Frontal cortex (tissue), 3 donors: ENCODE measurements at regions not wholly inside any gene's neighbourhood (a gene's known extent, or its start where the extent isn't known, plus 50 kb on each side); places are given as distances from the start of the nearest gene placed in this dataset.

Experiments
- DNase-seq, 2 donors: peaks; one replicate each; pipeline ENCODE4 v3.0.0; 2012; ENCODE audit warnings: low spot score in 2 of 2
- FAIRE-seq: peaks from 2 replicates; lab custom pipeline; 2012; peaks lifted over from hg19 to GRCh38; lab: Jason Lieb, UNC
- donor health status: control.
- donor health status: control.
- donor health status: control.

DNA sequence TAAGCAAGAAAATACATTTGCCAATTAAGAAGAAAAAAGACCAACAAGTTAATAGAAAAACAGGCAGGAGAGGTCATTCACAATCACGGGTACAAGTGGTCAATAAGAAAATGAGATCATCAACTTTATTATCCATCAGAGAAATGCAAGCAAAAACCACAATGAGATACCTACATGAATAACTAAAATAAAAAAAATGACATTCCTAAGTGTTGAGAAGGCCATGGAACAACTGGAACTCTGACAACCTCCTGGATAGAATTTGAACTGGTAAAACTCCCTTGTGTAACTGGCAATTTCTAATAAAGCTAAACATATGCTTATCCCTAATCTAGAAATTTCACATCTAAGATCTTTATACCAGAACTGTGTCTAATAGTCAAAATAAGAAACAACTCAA is 135.4 kb upstream of the BACE2 start:
- no peak for FAIRE-seq
- DNase-seq: no peak

GRCh38 chr21:41037212-41037611 is 130.7 kb upstream of the BACE2 start:
- DNase-seq (no peak), FAIRE-seq (no peak)

DNA sequence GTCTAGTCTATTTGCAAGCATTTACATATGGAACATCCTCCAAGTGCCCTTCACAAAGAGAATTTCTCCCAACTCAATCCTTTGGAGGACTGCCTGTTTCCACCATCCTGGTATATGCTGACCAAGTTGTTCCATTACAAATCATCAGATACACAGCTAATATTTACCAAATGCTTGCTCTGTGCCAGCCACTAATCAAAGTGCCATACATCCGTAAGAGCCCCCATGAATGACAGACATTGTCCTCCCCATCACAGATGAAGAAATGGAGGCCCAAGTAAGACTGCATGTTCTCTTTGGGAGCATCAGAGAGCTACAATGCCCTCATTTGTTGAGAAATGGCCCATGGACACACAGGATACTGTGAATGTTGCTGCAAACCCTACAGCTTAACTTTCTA is 130.0 kb upstream of the BACE2 start:
- DNase-seq (no peak), FAIRE-seq (no peak)

- FAIRE-seq (no peak), DNase-seq (no peak)
Measured at GRCh38 chr21:41043014-41043413, 124.9 kb upstream of the BACE2 start.

GRCh38 chr21:41045534-41046268 is 122.3 kb upstream of the BACE2 start:
- DNase-seq (no peak), FAIRE-seq (no peak)

DNA sequence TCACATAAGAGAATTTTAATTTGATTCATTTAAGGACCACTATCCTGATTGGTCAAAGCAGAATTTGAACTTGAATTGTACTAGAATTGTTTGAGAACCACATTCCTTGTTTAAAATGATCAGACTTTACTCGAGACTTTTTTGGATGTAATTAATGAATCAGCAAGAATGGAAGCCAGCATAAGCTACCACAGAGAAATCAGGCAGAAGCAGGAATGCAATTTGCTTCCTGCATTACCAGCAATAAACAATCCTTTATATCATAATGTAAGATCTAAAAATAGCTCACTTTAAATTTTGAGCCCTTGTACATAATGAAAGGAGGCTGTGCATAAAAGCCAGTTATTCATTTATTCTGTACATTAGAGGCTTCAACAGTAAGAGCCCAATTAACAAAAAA is 119.8 kb upstream of the BACE2 start:
- FAIRE-seq: no peak

GRCh38 chr21:41048623-41049022 is 119.3 kb upstream of the BACE2 start:
- no peak for FAIRE-seq
- no peak for DNase-seq

More for the DNA sequence above, 119.8 kb upstream of the BACE2 start:
- no peak for DNase-seq

DNA sequence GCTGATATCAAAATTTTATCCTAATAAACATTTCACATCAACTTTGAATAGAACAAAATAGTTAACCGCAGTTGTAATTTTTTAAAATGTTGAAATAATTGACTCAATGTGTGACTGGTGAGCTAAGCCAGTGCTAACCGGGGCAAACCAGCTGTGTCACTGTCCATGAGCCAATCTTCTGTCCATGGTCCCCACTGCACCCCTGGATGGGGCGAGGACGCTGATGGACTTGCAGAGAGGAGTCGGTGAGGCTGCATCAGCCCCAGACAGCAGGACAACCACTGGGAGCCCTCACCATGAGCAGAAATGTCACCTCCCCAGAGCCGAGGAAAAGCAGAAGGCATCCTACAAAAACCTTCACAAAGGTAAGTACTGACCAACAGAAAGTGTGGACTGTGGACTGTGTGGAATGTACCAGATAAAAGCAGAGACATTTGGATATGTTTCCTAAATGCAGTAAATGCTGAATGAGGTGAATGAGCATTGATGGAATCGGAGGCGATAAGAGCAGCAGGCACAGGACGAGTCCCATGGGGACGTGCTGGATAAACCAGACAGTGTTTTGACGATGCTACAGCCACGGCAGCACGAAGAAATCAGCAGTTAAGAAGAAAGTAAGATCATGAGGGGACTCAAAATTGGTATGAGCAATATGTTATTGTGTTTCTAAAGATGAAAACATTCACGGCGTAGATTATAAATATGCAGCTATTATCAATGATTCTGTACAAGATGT is 115.0 kb upstream of the BACE2 start:
- no peak for DNase-seq

DNA sequence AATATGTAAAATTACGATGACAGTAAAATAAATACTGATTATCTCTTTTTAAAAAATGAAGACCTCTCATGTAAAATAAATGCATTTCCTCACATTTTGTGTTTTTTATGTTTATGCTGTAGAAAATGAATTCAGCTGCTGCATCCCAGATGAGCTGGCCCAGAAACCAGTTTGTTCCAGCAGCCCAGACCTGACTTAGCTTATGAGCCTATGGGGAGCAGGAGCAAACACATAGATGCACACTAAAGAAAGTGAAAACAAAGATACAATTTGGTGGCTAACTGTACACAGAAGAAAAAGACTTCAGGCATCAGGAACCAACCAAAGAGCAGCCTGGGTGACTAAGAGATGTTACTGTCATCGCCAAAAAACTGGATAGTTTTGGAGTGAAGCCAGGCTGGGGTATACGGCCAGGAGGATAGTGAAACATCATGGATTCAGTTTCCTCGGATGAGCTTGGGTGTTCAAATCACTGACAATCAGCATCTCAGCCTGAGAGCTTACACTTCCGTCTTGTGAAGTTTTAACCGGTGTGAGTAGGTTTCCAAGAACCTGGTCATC is 113.9 kb upstream of the BACE2 start:
- FAIRE-seq: no peak
- DNase-seq: no peak

More for the DNA sequence above, 115.0 kb upstream of the BACE2 start:
- no peak for FAIRE-seq

DNA sequence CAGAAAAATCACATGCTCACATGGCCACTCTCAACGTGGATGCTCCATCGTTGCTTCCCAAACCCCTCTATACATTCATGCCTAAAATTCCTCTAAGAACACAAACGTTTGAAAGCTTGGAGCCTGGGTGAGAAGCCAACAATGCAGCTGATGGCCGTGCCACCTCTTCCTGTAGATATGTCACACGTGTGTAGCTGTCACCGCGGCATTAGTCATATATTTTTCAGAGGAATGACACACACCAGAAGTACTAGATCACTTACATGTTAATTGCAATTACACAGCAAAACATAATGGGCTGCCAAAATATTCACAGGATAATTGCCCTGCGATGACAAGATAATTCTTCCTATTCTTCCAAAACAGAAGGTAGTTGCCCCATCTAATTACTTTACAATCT is 112.7 kb upstream of the BACE2 start:
- no peak for FAIRE-seq

GRCh38 chr21:41059871-41060270 is 108.1 kb upstream of the BACE2 start:
- DNase-seq: no peak
- no peak for FAIRE-seq

More for the DNA sequence above, 112.7 kb upstream of the BACE2 start:
- no peak for DNase-seq

DNA sequence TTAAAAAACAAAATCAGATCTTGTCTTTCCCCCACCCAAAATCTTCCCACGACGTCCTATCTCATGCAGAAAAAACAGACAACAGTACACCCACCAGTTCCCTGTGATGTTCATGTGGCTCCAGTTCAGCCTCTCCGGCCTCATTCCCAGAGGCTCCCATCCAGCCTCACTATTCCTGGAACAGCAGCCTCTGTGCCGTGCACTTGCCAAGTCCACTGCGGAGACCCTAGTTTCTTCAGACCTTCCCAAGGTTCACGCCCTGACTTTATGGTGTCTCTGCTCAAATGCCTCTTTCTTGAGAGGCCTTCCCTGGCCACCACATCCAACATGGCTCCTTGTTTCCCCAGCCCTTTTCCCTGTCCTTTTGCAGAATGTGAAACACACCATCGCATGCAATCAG is 106.3 kb upstream of the BACE2 start:
- FAIRE-seq: no peak
- DNase-seq: no peak

DNA sequence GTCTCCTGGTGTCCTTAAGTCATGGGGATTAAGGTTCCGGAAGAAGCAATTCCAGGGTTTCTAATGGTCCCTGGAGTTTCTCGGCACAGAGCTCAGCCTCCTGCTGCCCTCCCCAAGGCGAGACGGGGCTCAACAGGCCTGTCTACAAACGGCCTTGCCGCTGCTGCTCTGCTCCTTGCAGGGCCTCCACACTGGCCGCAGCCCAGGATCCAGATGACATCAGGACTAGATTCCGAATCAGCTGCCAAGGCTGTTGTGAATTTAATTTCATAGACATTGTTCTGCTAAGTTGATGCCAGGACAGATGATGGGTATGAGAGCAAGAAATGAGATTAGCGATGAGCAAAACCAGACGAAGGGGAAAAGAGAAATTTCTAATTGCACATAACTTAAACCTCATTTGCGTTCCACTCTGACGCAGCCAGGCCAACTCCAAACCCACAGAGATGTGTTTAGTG is 103.6 kb upstream of the BACE2 start:
- DNase-seq: no peak
- FAIRE-seq: no peak

DNA sequence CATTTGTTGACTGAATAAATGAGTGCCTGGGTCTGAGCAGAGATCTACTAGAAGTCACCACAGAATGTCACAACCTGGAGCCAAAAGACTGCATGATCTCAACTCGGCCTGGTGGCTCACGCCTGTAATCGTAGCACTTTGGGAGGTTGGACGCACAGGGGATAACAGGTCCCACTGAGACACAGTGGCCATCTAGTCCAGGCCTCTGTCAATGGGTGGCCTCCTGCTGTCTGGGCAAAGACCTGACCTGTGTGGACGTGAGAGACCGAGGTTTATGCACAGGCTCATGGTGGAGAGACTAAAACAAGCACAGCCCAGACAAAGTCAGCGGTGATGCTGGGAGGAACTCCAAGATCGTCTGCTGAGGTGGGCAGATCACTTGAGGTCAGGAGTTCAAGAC is 103.0 kb upstream of the BACE2 start:
- DNase-seq (no peak), FAIRE-seq (no peak)

GRCh38 chr21:41065539-41065938 is 102.4 kb upstream of the BACE2 start:
- FAIRE-seq: no peak
- no peak for DNase-seq

- DNase-seq (no peak), FAIRE-seq (no peak)
Measured at GRCh38 chr21:41066086-41066938, 101.6 kb upstream of the BACE2 start.

DNA sequence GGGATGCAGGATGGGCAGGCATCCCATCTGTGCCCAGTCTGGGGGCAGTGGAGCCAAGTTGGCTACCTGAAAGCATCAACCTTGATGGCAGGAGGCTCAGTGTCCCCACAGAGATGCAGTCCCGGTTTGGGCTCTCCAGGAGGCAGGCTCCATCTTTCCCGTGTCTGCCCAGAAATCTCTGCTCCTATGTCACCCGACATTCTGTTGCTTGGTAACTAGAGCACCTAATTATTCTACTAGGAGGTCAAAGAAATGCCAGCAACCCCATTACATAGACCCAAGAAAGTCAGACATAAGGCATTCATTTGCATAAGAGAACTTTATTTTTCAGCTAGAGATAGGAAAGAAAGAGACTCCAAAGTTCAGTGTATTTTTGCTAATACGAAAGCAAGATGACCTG is 100.3 kb upstream of the BACE2 start:
- no peak for FAIRE-seq
- DNase-seq: no peak

GRCh38 chr21:41068496-41068895 is 99.5 kb upstream of the BACE2 start:
- FAIRE-seq (no peak), DNase-seq (peak in 1 of 2 donors; percentile 22)

- no peak for FAIRE-seq
- DNase-seq: peak; percentile 63 to 78
Measured at GRCh38 chr21:41068967-41069642, 98.9 kb upstream of the BACE2 start.

GRCh38 chr21:41070284-41070683 is 97.7 kb upstream of the BACE2 start:
- DNase-seq (no peak), FAIRE-seq (no peak)
